CD4-positive, alpha-beta memory T cell (primary cell): ENCODE measurements at regions not wholly inside any gene's neighbourhood (a gene's known extent, or its start where the extent isn't known, plus 50 kb on each side); places are given as distances from the start of the nearest gene placed in this dataset.
"Not testable (repeated sequence)": the region's sequence is repeated elsewhere in the genome, so short reads cannot be mapped to it uniquely, and the experiment has no call there.

Source experiments
- CTCF ChIA-PET: fragments of 350-600 bp; sonication (Branson Sonifier 250); formaldehyde crosslinking; loops from one replicate; lab custom pipeline; 2021; ENCODE audit warnings: inconsistent platforms; ENCODE audit not compliant: partially characterized antibody; lab: Charles Lee
- POLR2A ChIA-PET: fragments of 350-600 bp; sonication (Branson Sonifier 250); formaldehyde crosslinking; loops from one replicate; lab custom pipeline; 2021; ENCODE audit not compliant: partially characterized antibody; lab: Charles Lee
- DNase-seq, 5 donors: peaks; one replicate each; pipeline versions ENCODE4 v3.0.0 to v3.0.0-alpha.2; 2020 to 2022; ENCODE audit warnings: mixed read lengths in 1 of 5
- H3K27ac ChIP-seq: one replicate; pipeline ENCODE4 v1.7.0; 2013; ENCODE audit warnings: low read depth, low read length
- H3K27me3 ChIP-seq: 2 replicates; pipeline ENCODE4 v1.7.0; 2013; ENCODE audit warnings: mild to moderate bottlenecking, low read length, moderate library complexity; ENCODE audit not compliant: insufficient read depth
- H3K36me3 ChIP-seq: 2 replicates; pipeline ENCODE4 v1.7.0; 2013; ENCODE audit warnings: mild to moderate bottlenecking, low read length, moderate library complexity; ENCODE audit not compliant: insufficient read depth
- H3K4me1 ChIP-seq: 2 replicates; pipeline ENCODE4 v1.7.0; 2013; ENCODE audit warnings: mild to moderate bottlenecking, low read length, moderate library complexity; ENCODE audit not compliant: insufficient read depth
- H3K4me3 ChIP-seq, 2 donors: one replicate each; pipeline ENCODE4 v1.7.0; 2013; ENCODE audit warnings: low read length in 2 of 2, mild to moderate bottlenecking in 1 of 2
- H3K9me3 ChIP-seq, 2 donors: one replicate each; pipeline ENCODE4 v1.7.0; 2013; ENCODE audit warnings: low read length in 2 of 2, control low read depth in 1 of 2; ENCODE audit not compliant: control insufficient read depth in 1 of 2
- H3K27ac Mint-ChIP-seq, 7 donors: one replicate each; pipeline ENCODE4 v1.8.0; 2020 to 2021; ENCODE audit warnings: mixed read lengths in 7 of 7, mild to moderate bottlenecking in 6 of 7, inconsistent platforms in 3 of 7, moderate library complexity in 3 of 7
- H3K27me3 Mint-ChIP-seq, 2 donors: one replicate each; pipeline ENCODE4 v1.8.0; 2020 to 2021; ENCODE audit warnings: mixed read lengths in 2 of 2
- H3K36me3 Mint-ChIP-seq, 2 donors: one replicate each; pipeline ENCODE4 v1.8.0; 2020 to 2021; ENCODE audit warnings: mixed read lengths in 2 of 2, inconsistent platforms in 1 of 2, mild to moderate bottlenecking in 1 of 2
- H3K4me1 Mint-ChIP-seq, 4 donors: one replicate each; pipeline ENCODE4 v1.8.0; 2020 to 2021; ENCODE audit warnings: mixed read lengths in 4 of 4, mild to moderate bottlenecking in 1 of 4
- H3K4me3 Mint-ChIP-seq, 8 donors: one replicate each; pipeline ENCODE4 v1.8.0; 2020 to 2021; ENCODE audit warnings: mixed read lengths in 8 of 8, mild to moderate bottlenecking in 7 of 8, moderate library complexity in 6 of 8, inconsistent platforms in 3 of 8
- H3K9me3 Mint-ChIP-seq, 8 donors: one replicate each; pipeline ENCODE4 v1.8.0; 2020 to 2021; ENCODE audit warnings: mixed read lengths in 8 of 8, mild to moderate bottlenecking in 5 of 8, inconsistent platforms in 3 of 8, moderate library complexity in 1 of 8
- intact Hi-C: fragments of 100-400 bp; cut with micrococcal nuclease; formaldehyde crosslinking; loops from one replicate; pipeline ENCODE4 v1.15.1; 2023

- no peaks in the 10 kb centered on the region for H3K36me3 Mint-ChIP-seq
- H3K27me3 ChIP-seq, result no peaks in the 10 kb centered on the region
- H3K36me3 ChIP-seq, result no peaks in the 10 kb centered on the region
- CTCF ChIA-PET, result no interaction called here
- H3K9me3 ChIP-seq, result no peaks in the 10 kb centered on the region
- no peaks in the 10 kb centered on the region for H3K4me1 Mint-ChIP-seq
- peaks cover 0 to 5% (median 0%) of the 10 kb centered on the region in 8 donors for H3K9me3 Mint-ChIP-seq
- no peak overlapping the region for H3K4me3 ChIP-seq
- no peak overlapping the region for H3K27ac Mint-ChIP-seq
- intact Hi-C loops, result no loop called here
- DNase-seq, result no peak
- peaks cover 0 to 4% of the 10 kb centered on the region in 2 donors for H3K27me3 Mint-ChIP-seq
- no peak overlapping the region for H3K27ac ChIP-seq
- POLR2A ChIA-PET, result no interaction called here
- H3K4me3 Mint-ChIP-seq, result no peak overlapping the region
- H3K4me1 ChIP-seq, result no peaks in the 10 kb centered on the region
Measured at GRCh38 chr5:110965773-110966581, 105.5 kb upstream of the TSLP start.

DNA sequence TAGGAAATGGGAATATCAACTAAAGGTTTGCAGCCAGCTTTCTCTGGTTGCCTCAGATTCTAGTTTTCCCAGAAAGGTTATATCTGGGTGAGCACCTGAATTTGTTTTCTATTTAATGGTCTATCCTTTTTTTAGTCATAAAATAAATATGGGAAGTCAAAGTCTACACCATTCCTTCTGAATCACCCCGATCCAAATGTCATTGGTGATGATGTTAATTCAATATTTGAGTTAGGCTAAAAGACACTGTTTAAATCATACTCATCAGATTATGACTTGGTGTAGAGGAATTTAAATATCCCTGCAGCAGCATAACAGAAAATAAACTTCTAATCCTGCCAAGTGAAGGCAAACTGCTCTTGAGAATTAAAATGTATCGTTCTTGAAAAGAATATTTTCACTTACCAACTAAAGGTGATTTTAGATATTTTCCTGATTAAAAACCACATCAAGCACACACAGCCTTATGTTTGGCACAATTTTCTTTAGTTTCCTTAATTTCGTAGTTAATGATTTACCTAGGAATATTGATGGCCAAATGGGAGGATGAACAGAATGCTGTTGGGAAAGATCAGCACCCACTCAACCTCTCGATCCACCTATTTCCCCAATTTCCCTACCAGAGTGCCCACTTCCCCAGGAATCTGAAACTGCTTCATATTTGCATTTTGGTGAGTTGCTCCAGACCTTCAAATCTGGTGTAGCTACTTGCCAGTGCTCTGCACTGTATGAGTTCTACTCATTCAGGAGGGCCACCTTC is 103.1 kb upstream of the TSLP start:
- ChIA-PET POLR2A (no interaction called here), CTCF (no interaction called here)
- Histone ChIP-seq H3K27me3 (no peaks in the 10 kb centered on the region), H3K9me3 (no peaks in the 10 kb centered on the region), H3K27ac (no peak overlapping the region), H3K36me3 (no peaks in the 10 kb centered on the region), H3K4me1 (no peaks in the 10 kb centered on the region), H3K4me3 (no peak overlapping the region)
- Mint-ChIP-seq H3K27me3 (peaks cover 0 to 4% of the 10 kb centered on the region in 2 donors), H3K27ac (no peak overlapping the region), H3K9me3 (peaks cover 0 to 5% (median 0%) of the 10 kb centered on the region in 8 donors), H3K36me3 (no peaks in the 10 kb centered on the region), H3K4me1 (no peaks in the 10 kb centered on the region), H3K4me3 (no peak overlapping the region)
- intact Hi-C loops, result no loop called here
- DNase-seq, result no peak

DNA sequence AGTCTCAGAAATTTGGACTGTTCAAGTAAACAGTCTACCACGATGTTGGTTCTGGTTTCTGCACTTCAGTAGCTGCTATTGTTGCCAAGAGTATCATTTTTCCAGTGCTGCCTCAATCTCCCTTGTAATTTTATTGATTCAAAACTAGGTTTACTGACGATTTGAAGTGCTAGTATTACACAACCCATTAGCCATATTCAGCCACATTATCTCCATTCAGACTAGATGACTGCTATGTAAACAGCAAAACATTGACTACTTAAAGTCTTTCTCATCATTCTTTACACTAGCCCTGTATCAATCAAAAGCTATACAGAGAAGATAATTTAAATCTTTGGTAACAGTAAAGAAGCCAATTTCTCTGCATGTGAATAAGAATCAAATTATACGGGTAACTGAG is 102.0 kb upstream of the TSLP start:
- Histone ChIP-seq H3K4me3 (no peak overlapping the region), H3K27ac (no peak overlapping the region), H3K4me1 (no peaks in the 10 kb centered on the region), H3K36me3 (no peaks in the 10 kb centered on the region), H3K27me3 (no peaks in the 10 kb centered on the region), H3K9me3 (no peaks in the 10 kb centered on the region)
- H3K27me3 Mint-ChIP-seq, result peaks cover 0 to 4% of the 10 kb centered on the region in 2 donors
- POLR2A ChIA-PET, result no interaction called here
- no peak for DNase-seq
- no peaks in the 10 kb centered on the region for H3K4me1 Mint-ChIP-seq
- H3K36me3 Mint-ChIP-seq, result no peaks in the 10 kb centered on the region
- CTCF ChIA-PET, result no interaction called here
- no peak overlapping the region for H3K4me3 Mint-ChIP-seq
- intact Hi-C loops, result no loop called here
- peaks cover 0 to 5% (median 0%) of the 10 kb centered on the region in 8 donors for H3K9me3 Mint-ChIP-seq
- no peak overlapping the region for H3K27ac Mint-ChIP-seq

- no peaks in the 10 kb centered on the region for H3K4me1 Mint-ChIP-seq
- Histone ChIP-seq H3K9me3 (no peaks in the 10 kb centered on the region), H3K27me3 (no peaks in the 10 kb centered on the region), H3K27ac (no peak overlapping the region), H3K36me3 (no peaks in the 10 kb centered on the region), H3K4me3 (no peak overlapping the region), H3K4me1 (no peaks in the 10 kb centered on the region)
- H3K27ac Mint-ChIP-seq, result no peak overlapping the region
- peaks cover 0 to 5% (median 3%) of the 10 kb centered on the region in 8 donors for H3K9me3 Mint-ChIP-seq
- no peak for DNase-seq
- no peaks in the 10 kb centered on the region for H3K36me3 Mint-ChIP-seq
- POLR2A ChIA-PET, result no interaction called here
- peaks cover 2 to 4% of the 10 kb centered on the region in 2 donors for H3K27me3 Mint-ChIP-seq
- intact Hi-C loops, result no loop called here
- H3K4me3 Mint-ChIP-seq, result no peak overlapping the region
- CTCF ChIA-PET, result no interaction called here
Measured at GRCh38 chr5:110973510-110973909, 98.0 kb upstream of the TSLP start.

- Mint-ChIP-seq H3K4me3 (no peak overlapping the region), H3K27ac (no peak overlapping the region), H3K27me3 (peaks cover 2% of the 10 kb centered on the region in 2 donors), H3K36me3 (no peaks in the 10 kb centered on the region), H3K9me3 (peaks cover 0 to 10% (median 3%) of the 10 kb centered on the region in 8 donors), H3K4me1 (no peaks in the 10 kb centered on the region)
- ChIA-PET POLR2A (no interaction called here), CTCF (no interaction called here)
- intact Hi-C loops, result no loop called here
- Histone ChIP-seq H3K27ac (no peak overlapping the region), H3K4me1 (no peaks in the 10 kb centered on the region), H3K27me3 (no peaks in the 10 kb centered on the region), H3K36me3 (no peaks in the 10 kb centered on the region), H3K9me3 (no peaks in the 10 kb centered on the region), H3K4me3 (no peak overlapping the region)
- no peak for DNase-seq
Measured at GRCh38 chr5:110977915-110978314, 93.6 kb upstream of the TSLP start.

DNA sequence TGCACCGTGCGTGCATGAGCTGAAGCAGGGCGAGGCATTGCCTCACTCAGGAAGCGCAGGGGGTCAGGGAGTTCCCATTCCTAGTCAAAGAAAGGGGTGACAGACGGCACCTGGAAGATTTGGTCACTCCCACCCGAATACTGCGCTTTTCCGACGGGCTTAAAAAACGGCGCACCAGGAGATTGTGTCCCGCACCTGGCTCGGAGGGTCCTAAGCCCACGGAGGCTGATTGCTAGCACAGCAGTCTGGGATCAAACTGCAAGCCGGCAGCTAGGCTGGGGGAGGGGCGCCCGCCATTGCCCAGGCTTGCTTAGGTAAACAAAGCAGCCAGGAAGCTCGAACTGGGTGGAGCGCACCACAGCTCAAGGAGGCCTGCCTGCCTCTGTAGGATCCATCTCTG is 85.6 kb upstream of the TSLP start:
- H3K27ac Mint-ChIP-seq, intact Hi-C loops, H3K36me3 ChIP-seq, CTCF ChIA-PET, DNase-seq, H3K9me3 ChIP-seq, H3K27me3 Mint-ChIP-seq, H3K4me1 Mint-ChIP-seq, H3K27ac ChIP-seq, H3K36me3 Mint-ChIP-seq, H3K4me1 ChIP-seq, POLR2A ChIA-PET, H3K4me3 Mint-ChIP-seq, H3K27me3 ChIP-seq, H3K4me3 ChIP-seq: not testable (repeated sequence)
- H3K9me3 Mint-ChIP-seq, result peaks cover 0 to 28% (median 14%) of the 10 kb centered on the region in 8 donors

DNA sequence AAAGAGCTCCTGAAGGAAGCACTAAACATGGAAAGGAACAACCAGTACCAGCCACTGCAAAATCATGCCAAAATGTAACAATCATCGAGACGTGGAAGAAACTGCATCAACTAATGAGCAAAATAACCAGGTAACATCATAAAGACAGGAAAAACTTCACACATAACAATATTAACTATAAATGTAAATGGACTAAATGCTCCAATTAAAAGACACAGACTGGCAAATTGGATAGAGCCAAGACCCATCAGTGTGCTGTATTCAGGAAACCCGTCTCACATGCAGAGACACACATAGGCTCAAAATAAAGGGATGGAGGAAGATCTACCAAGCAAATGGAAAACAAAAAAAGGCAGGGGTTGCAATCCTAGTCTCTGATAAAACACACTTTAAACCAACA is 83.9 kb upstream of the TSLP start:
- H3K27ac ChIP-seq, H3K36me3 ChIP-seq, H3K4me3 ChIP-seq, CTCF ChIA-PET, H3K4me1 Mint-ChIP-seq, intact Hi-C loops, H3K27me3 ChIP-seq, POLR2A ChIA-PET, H3K4me1 ChIP-seq, H3K27me3 Mint-ChIP-seq, H3K27ac Mint-ChIP-seq, H3K4me3 Mint-ChIP-seq, DNase-seq, H3K36me3 Mint-ChIP-seq, H3K9me3 ChIP-seq: not testable (repeated sequence)
- H3K9me3 Mint-ChIP-seq, result peaks cover 0 to 36% (median 18%) of the 10 kb centered on the region in 8 donors
